Cerebellar nuclear complex (tissue), 1 donor: ENCODE measurements at regions not wholly inside any gene's neighbourhood (a gene's known extent, or its start where the extent isn't known, plus 50 kb on each side); places are given as distances from the start of the nearest gene placed in this dataset.
A peak's percentile ranks its signal among the peaks of the same experiment; 100 is the strongest.
"Not testable (repeated sequence)": the region's sequence is repeated elsewhere in the genome, so short reads cannot be mapped to it uniquely, and the experiment has no call there.

Experiments used
- DNase-seq, 2 experiments: peaks; one replicate each; lab custom pipeline; 2025; lab: John Stamatoyannopoulos, UW

DNA sequence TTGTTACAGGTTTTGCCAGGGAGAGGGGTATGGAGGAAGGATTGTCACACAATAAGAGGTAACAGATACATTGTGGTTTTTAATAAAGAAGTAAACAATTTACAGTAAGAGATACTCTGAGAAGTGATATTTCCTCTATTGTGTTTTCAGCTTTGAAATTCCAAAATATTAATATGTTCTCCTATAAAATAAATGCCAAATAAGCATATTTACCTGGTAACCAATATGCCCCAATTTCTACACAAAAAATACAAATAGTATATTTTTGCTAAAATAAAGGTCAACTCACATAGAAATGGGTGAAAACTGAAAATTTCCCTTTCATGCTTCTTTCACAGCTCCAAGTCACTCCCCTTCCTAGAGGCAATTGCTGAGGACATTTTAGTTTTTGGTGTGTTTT, 437.4 kb upstream of the UBE2E2 start:
- DNase-seq: no peak

DNA sequence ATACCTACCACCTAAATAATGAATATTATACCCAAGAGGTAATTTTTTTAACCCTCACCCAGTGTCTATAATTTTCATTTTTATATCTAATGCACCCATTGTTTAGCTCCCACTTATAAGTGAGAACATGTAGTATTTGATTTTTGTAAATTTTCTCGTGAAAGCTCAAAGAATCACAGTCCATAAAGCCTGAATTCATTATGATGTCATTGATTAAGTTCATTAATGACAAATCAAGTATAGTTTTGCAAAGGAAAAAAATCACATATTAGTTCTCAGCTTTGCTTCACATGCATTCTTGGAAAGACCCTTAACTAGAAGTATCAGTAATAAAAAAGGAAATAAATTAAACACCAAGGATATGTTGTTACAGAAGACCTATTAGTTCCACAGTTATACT, 425.3 kb upstream of the UBE2E2 start:
- DNase-seq: no peak

DNA sequence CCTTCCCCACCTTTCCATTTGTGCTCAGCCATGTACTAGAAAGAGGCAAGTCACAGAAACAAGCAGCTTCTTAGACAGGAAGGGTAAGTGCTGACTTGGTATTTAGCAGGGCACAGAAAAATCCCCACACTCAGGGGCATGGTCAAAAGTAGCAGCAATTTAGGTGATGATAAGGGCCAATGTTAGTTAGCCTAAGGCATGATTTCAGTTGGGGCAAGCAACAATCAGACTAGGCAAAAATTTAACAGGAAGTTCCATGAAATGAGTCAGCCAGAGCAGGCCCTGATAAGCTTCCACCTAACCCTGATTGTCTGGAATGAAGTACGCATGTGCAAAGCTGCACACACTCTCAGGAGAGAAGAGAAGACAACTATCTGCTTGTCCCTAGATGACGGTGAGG, 423.4 kb upstream of the UBE2E2 start:
- no peak for DNase-seq

DNA sequence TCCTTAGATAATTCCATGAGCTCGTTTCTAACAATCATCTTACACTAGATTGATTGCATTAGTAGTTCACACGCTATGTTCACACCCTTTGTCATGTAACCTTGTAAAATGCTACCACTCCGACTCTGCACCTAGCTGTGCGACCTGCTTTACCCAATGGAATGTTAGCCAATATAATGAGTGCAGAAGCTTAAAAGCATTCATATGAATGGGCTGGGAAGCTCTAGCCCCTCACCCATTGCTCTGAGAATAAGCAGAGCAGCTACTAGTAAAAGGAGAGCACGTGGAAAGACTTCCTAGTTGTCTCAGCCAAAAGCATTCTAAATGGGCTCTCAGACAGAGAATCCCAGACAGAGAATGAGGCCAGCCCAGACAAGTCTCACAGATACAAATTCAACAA, 410.6 kb upstream of the UBE2E2 start:
- DNase-seq: no peak

DNA sequence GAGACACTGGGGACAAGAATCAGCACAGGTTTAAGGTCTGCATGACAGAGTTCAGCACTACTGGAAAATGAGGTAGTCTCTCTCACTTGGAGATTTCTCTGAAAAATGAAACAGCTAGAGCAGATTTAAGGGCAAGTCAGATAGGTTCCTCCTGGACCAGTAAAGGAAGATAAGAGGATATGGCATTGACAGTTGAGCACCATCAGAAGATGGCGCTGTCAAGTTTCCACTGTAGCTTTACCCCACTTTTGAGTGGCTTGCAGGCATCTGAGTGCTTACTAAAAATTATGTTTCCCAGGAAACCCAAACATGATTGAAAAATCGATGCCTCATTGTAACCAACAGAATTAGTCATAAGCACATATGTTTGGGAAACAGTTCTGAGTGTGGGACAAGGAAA, 407.2 kb upstream of the UBE2E2 start:
- DNase-seq: no peak

DNA sequence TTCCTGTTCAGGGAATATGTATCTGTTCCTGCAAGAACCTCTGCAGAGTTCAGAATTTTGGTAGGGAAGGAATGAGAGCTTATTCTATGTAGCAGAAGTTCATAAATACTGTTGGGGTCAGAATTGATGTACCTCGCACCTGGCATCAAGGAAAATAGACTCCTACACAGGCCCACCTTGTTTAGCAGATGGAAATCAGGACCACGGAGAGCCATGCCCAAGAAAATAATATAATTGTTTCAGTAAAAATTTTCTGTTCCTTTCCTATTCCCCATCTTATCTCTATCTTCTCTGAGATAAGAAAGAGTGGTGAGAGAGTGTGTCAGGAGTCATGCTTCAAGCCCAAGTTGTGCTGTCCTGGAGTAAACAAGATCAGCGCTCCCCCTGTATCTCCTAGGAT, 404.7 kb upstream of the UBE2E2 start:
- DNase-seq: no peak

DNA sequence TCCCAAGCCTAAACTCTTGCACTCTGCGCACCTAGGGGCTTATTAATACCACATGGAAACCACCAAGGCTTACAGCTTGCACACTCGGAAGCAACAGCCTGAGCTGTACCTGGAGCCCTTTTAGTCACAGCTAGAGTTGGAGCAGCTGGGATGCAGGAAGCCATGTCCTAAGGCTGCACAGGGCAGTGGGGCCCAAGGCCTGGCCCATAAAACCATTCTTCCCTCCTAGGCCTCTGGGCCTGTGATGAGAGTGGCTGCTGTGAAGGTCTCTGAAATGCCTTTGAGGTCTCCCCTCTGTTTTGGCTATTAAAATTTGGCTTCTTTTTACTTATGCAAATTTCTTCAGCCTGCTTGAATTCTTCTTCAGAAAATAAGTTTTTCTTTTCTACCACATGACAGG, 383.9 kb upstream of the UBE2E2 start:
- DNase-seq: no peak

DNA sequence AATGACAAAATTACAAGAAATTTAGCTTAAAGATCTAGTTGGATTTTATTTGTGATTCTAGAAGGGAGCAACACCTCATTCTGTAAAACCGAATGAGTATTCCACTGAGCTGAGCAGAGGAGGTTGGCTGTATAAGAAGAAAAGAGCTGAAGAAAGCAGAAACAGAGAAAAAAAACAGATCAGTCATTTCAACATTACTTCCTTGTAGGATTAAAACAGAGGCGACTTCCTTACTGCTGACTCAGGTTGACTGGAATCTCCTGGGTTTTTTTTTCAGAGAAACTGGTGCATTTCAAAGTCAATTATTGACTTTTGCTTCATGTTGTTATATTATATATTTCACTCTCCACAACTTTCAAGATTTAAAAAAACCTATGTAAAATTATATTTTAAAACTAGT, 368.1 kb upstream of the UBE2E2 start:
- DNase-seq: no peak

DNA sequence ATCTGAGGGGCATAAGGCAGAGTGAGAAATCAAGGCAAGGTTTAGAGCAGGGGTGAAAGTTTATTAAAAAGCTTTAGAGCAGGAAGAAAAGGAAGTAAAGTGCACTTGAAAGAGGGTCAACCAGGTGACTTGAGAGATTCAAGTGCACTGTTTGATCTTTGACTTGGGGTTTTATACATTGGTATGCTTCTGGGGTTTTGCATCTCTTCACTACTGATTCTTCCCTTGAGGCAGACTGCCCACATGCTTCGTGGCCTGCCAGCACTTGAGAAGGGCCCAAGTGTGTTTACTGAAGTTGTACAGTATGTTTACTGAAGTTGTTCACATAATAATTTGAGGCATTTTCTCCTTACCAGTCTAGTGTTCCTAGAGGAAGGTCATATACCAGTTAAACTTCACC, 367.0 kb upstream of the UBE2E2 start:
- DNase-seq: no peak

DNA sequence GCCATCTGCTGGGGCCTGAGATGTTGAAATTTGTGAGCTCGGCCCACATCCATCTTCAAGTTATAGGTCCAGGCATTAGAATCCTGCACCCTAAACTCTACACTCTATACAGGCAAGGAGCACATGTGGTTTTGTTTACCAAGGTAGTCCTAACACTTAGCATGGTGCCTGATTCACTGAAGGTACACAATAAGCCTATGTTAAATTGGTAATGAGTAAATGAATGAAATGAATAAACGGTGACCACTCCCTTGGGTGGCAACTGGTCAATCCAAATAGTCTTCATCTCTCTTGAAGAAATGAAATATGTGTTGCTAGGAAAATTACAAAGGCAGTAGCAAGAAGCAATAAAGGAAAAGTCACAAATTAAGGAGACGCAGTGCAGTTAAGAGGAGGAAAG, 359.3 kb upstream of the UBE2E2 start:
- no peak for DNase-seq

DNA sequence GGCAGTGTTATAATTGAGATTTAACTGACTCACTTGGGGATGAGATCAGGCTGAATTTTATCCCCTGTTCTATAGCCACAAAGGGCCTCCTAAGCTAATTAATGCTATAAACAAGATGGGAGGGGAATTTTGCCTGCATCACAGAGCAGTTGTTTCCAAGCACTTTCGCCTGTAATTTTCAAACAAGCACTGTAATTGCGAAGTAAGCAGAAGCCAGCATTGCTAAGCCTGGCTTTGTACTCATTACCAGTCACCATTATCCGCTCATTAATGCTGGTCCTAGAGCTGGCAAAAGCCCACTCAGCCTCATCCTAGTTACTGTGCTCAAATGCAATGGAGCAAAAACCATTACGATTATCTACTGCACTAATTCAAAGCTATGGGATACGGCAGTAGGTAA, 356.6 kb upstream of the UBE2E2 start:
- DNase-seq: no peak

DNA sequence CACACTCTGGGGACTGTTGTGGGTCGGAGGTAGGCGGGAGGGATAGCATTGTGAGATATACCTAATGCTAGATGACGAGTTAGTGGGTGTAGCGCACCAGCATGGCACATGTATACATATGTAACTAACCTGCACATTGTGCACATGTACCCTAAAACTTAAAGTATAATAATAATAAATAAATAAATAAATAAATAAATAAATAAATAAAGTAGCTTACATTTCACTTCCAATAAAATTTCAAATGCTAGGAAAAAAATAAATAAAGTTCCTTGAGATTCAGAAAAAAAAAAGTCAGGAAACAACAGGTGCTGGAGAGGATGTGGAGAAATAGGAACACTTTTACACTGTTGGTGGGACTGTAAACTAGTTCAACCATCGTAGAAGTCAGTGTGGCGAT, 353.5 kb upstream of the UBE2E2 start:
- DNase-seq: not testable (repeated sequence)

DNA sequence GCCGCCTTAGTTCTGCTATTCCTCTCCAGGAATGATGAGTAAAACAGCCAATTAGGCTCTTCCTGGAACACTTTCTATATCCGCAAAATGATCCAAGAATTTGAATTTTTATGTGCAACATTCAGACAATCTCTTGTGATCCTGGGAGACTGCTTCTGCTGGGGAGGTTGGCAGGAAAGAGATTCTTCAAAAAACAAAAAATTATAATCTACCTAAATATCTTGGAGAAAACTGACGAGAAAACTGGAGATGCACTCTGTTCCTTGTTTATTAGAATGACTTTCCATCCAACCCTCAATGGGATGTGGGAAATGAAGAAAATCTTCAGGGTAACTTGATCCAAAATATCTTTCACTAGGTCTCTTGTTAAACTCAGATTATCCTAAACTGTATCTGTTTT, 346.3 kb upstream of the UBE2E2 start:
- DNase-seq: no peak

DNA sequence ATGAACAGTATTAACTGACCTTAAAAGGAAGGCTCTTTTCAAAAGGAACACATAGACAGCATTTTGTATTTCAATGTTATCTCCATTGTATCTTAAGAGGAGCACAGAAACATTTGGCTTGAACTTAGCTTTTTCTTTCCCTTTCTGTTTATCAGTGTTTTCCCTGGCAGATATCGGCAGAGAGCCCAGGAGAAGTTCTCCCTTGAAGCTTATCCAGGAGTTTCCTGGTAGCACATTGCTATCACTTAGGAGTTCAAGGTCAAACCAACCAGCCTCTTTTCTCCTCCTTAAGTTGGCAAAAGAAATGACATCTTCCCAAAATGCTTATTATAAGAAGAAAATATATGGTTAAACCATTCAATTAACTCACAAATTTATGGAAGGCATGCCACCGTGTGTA, 344.6 kb upstream of the UBE2E2 start:
- no peak for DNase-seq

DNA sequence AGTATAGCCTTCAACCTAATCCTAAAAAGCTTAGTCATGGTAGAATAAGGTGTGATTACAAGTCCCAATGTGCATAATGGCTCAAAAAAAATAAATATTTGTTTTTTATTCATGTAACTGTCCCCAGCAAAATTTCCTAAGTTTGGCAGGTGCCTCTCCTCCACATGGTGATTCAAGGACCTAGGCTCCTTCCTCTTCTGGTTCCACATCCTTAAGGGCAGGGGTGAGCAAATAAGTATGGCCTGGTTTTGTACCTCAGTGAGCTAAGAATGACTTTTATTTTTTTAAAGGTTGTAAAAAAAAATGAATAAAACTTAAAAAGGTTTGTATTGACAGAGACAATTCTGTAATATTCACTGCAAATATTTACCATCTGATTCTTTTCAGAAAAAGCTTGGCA, 343.5 kb upstream of the UBE2E2 start:
- no peak for DNase-seq

DNA sequence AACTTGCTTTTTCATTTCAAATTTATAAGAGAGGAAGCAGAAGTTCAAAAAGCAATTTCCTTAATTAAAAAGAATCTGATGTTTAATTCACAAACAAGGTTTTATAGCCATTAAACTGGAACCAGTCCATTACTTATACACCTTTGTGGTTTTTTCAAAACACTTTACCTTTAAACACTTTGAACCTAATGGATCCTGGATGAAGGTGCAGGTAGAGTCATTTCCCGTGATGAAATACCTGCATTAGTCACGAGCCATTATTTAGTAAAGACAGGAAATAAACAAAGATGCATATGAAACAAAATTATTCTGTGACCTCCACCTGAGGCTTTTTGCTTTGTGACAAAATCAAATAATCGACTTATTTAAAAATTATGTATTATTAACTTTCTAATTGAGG, 341.7 kb upstream of the UBE2E2 start:
- no peak for DNase-seq

DNA sequence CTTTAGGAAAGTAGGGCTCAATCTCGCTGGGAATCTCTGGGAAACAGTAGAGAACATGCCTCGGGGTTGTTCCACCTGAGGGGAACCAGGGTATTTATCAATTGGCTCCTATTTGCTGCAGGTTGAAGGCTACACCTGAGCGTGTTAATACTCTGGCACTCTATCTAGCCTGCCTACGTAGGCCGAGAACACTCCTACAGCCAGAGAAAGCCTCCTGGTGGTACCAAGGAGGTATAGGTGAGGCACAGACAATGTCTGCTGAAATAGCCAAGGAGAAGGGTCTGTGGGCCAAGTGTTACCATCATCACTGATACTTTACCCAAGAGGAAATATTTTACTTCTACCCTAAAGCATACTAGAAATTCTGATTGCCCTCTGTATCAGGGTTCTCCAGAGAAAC, 341.0 kb upstream of the UBE2E2 start:
- DNase-seq: no peak

DNA sequence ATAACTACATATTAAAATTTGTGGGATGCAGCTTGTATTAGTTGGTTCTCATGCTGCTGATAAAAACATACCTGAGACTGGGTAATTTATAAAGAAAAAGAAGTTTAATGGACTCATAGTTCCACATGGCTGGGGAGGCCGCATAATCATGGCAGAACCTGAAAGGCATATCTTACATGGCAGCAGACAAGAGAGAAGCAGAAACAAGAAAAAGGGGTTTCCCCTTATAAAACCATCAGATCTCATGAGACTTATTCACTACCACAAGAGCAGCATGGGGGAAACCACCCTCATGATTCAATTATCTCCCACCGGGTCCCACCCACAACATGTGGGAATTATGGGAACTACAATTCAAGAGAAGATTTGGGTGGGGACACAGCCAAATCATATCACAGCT, 320.3 kb upstream of the UBE2E2 start:
- not testable (repeated sequence) for DNase-seq

DNA sequence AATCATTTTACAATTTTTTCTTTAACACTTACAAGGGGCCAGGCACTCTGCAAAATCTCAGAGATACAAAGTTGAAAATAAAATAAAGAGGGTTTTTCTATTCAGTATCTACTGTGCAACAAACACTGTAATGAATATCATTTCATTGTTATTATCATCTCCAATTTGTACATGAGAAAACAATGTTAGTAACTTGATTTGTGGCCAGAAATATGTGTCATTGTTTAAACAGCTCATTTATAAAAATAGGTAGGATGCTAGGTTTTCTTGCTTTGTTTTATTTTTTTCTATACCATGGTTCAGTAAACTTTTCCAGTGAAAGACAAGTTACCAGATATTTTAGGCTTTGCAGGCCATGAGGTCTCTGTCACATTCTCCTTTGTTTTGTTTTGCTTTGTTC, 318.1 kb upstream of the UBE2E2 start:
- no peak for DNase-seq

DNA sequence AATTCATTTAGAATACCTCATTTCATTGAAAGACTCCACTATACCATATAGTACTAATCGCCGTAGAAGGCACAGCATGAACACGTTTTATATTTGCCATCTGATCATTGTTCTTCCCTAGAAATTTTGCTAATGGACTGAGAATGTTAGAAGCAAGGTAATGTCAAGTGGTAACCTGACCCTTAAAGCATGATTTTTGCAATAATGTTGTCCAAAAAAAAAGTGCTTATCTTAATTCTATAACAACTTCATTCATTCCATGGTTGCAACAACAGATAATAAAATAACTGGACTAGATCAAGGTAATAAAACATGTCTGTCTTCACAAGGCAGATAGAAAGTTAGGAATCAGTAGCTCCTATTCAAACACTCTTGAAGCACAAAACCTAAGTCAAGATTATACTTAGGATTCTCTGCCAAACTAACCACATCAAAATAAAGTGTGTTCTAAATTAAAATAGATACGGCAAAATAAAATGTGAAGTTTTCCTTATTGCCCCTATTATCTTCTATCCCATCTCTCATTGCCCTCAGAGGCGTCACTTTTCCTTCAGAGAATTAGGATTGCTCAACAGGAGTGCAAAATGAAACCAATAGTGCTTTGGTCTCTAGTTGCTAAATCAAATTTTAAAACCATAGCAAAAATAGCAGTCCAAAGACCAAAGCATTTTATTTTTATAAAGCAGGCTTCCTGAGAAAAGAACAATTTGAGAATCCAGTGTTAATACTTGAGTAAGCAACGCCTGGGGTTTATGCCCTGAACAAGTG, 317.4 kb upstream of the UBE2E2 start:
- DNase-seq: no peak

DNA sequence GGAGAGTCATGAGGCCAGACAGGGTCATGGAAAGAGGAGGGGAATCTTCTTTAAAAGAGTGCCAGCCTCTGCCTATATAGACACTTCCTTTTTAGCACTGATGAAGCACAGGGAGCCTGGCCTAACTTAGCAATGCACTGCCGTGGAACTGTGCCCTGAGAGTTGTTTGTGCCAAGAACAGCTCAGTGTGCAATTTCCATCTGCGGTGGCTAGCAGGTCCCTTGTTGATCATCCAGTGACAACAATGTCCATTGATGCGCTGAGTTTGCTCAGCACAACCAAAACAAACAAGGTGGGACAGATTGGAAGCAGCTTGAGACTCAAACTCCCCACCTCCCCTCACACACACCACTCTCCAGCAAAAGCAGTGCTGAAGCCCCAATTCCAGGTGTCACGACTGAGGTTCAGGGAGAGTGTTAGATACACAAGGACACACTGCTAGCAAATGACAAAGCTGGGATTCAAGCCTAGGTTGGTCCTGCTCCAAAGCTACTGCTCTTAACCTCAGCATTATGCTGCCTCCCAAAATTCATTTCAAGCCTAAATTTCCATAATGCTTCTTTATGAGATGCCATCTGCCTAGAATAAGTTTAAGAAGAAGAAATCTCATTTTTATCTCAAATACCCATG, 316.6 kb upstream of the UBE2E2 start:
- DNase-seq: peak; percentile 61 to 86

DNA sequence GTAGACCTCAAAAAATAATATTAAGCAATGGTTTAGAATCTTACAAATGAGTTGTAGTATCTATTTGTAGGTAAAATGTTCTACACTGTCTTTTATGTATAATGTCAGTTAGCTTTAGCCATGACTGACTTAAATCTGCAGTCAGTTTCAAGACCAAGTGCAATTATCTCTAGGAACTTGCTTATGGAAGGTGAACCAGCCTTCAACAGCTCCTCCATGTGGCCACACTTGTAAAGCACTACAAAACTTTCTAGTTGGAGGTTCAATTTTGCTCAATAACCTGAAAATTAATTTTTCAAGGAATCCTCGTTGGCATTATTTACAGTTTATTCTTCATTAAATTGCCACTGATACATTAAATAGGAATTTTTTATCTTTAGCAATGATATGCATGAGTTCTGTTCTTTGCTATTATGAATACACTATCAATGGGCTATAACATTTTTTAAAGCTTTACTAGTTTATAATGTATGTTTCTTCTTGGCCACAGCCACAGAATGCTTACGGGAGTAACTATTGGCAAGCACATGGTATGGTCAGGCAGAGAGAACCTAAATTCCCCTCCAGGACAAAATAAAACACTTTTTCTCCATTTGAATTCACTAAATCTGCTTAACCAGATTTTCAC, 315.3 kb upstream of the UBE2E2 start:
- no peak for DNase-seq

DNA sequence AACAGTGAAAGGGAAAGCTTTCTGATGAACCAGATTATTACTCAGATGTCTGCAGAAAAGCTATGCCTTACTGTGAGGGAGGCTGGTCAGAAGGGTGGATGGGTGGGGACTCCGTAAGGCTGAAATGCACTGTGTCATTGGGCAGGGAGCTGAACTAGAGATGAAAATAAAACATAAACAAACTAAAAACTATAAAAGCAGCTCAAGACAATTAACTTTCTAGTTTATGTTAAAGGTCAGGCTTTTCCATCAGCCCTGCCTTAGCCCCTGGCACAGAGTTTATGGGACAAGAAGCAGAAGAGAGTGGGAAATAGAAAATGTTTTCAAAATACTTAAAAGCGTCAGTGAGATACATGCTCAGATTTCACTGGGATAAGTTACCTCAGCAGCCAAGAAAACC, 310.0 kb upstream of the UBE2E2 start:
- no peak for DNase-seq
